Tibial artery (tissue), 4 donors: ENCODE measurements at regions not wholly inside any gene's neighbourhood (a gene's known extent, or its start where the extent isn't known, plus 50 kb on each side); places are given as distances from the start of the nearest gene placed in this dataset.
"Not testable (repeated sequence)": the region's sequence is repeated elsewhere in the genome, so short reads cannot be mapped to it uniquely, and the experiment has no call there.

Experiments used
- DNase-seq, 2 donors: peaks; one replicate each; pipeline ENCODE4 v3.0.0-alpha.2; 2019
- H3K27ac ChIP-seq, 2 donors: fragments of 200-600 bp; sonication (generic) in 1 of 2; 1 replicate in 1 of 2; 2 replicates in 1 of 2; pipeline ENCODE4 v1.5.1; 2018 to 2019; ENCODE audit warnings: mild to moderate bottlenecking in 1 of 2
- H3K27me3 ChIP-seq, 2 donors: fragments of 200-600 bp; sonication (generic) in 1 of 2; one replicate each; pipeline versions ENCODE4 v1.5.1 to v1.6.0; 2016 to 2019
- H3K36me3 ChIP-seq, 3 donors: fragments of 200-600 bp; sonication (generic) in 2 of 3; one replicate each; pipeline ENCODE4 v1.5.1; 2016 to 2019; ENCODE audit warnings: mild to moderate bottlenecking in 2 of 3
- H3K4me1 ChIP-seq, 4 donors: fragments of 200-600 bp; sonication (generic) in 2 of 4; 1 replicate in 3 of 4; 2 replicates in 1 of 4; pipeline ENCODE4 v1.5.1; 2016 to 2019
- H3K4me3 ChIP-seq, 2 donors: fragments of 200-600 bp; sonication (generic) in 1 of 2; 1 replicate in 1 of 2; 2 replicates in 1 of 2; pipeline ENCODE4 v1.5.1; 2018 to 2019; ENCODE audit warnings: mild to moderate bottlenecking in 2 of 2
- H3K9me3 ChIP-seq, 3 donors: fragments of 200-600 bp; sonication (generic) in 1 of 3; one replicate each; pipeline ENCODE4 v1.5.1; 2016 to 2019
- intact Hi-C: fragments of 100-400 bp; cut with DNase I; formaldehyde crosslinking; loops from one replicate; pipeline ENCODE4 v1.15.0; 2023; ENCODE audit warnings: low total_unique reads
- TF ChIP-seq, protein P1 (sequence below), 2 experiments: fragments of 200-600 bp in 1 of 2; fragments of 450-650 bp in 1 of 2; IDR thresholded peaks; one replicate each; pipeline ENCODE4 v1.5.1; 2017 to 2019; ENCODE audit warnings: antibody characterized with exemption in 2 of 2, mild to moderate bottlenecking in 1 of 2, moderate library complexity in 1 of 2

GRCh38 chr18:9048236-9048635 is 54.3 kb upstream of the NDUFV2 start:
- intact Hi-C loops, result no loop called here
- Histone ChIP-seq H3K9me3 (peaks cover 0 to 6% (median 4%) of the 10 kb centered on the region in 3 donors), H3K27ac (no peak overlapping the region), H3K4me3 (no peak overlapping the region), H3K36me3 (no peaks in the 10 kb centered on the region), H3K27me3 (no peaks in the 10 kb centered on the region), H3K4me1 (no peaks in the 10 kb centered on the region)
- TF ChIP-seq, protein P1, sequence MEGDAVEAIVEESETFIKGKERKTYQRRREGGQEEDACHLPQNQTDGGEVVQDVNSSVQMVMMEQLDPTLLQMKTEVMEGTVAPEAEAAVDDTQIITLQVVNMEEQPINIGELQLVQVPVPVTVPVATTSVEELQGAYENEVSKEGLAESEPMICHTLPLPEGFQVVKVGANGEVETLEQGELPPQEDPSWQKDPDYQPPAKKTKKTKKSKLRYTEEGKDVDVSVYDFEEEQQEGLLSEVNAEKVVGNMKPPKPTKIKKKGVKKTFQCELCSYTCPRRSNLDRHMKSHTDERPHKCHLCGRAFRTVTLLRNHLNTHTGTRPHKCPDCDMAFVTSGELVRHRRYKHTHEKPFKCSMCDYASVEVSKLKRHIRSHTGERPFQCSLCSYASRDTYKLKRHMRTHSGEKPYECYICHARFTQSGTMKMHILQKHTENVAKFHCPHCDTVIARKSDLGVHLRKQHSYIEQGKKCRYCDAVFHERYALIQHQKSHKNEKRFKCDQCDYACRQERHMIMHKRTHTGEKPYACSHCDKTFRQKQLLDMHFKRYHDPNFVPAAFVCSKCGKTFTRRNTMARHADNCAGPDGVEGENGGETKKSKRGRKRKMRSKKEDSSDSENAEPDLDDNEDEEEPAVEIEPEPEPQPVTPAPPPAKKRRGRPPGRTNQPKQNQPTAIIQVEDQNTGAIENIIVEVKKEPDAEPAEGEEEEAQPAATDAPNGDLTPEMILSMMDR (IDR thresholded peaks at IDR 0.05), result no peak
- no peak for DNase-seq

- no peaks in the 10 kb centered on the region for H3K27me3 ChIP-seq
- H3K4me3 ChIP-seq, result no peak overlapping the region
- TF ChIP-seq, protein P1 (IDR thresholded peaks at IDR 0.05), result no peak
- DNase-seq, result no peak
- H3K27ac ChIP-seq, result no peak overlapping the region
- H3K9me3 ChIP-seq, result peaks cover 0 to 7% (median 6%) of the 10 kb centered on the region in 3 donors
- H3K4me1 ChIP-seq, result no peaks in the 10 kb centered on the region
- no peaks in the 10 kb centered on the region for H3K36me3 ChIP-seq
- intact Hi-C loops, result no loop called here
Observed at GRCh38 chr18:9048808-9049494, 53.5 kb upstream of the NDUFV2 start.

DNA sequence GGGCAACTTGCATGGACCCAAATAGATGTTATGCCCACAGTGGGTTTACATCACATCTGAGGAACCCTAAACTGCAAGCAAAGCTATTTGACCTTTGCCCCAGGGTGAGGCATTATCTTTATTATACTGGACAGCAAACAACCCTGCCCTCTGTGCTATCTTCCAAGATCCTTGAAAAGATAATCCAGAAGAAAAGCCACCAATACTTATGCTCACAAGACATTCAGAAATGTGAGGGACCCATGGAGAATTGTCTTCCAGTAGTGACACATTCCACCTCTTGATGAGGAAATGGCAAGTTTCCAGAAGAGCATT is 53.0 kb upstream of the NDUFV2 start:
- no peaks in the 10 kb centered on the region for H3K27me3 ChIP-seq
- no peaks in the 10 kb centered on the region for H3K36me3 ChIP-seq
- TF ChIP-seq, protein P1 (IDR thresholded peaks at IDR 0.05), result no peak
- H3K27ac ChIP-seq, result no peak overlapping the region
- intact Hi-C loops, result no loop called here
- H3K9me3 ChIP-seq, result peaks cover 0 to 7% (median 6%) of the 10 kb centered on the region in 3 donors
- no peak for DNase-seq
- no peaks in the 10 kb centered on the region for H3K4me1 ChIP-seq
- no peak overlapping the region for H3K4me3 ChIP-seq

GRCh38 chr18:9050628-9051284 is 51.7 kb upstream of the NDUFV2 start:
- H3K4me1 ChIP-seq, H3K27ac ChIP-seq, intact Hi-C loops, H3K4me3 ChIP-seq, DNase-seq, H3K36me3 ChIP-seq, H3K27me3 ChIP-seq, H3K9me3 ChIP-seq: not testable (repeated sequence)
